ENCODE measurements at regions not wholly inside any gene's neighbourhood (a gene's known extent, or its start where the extent isn't known, plus 50 kb on each side); places are given as distances from the start of the nearest gene placed in this dataset.

DNA sequence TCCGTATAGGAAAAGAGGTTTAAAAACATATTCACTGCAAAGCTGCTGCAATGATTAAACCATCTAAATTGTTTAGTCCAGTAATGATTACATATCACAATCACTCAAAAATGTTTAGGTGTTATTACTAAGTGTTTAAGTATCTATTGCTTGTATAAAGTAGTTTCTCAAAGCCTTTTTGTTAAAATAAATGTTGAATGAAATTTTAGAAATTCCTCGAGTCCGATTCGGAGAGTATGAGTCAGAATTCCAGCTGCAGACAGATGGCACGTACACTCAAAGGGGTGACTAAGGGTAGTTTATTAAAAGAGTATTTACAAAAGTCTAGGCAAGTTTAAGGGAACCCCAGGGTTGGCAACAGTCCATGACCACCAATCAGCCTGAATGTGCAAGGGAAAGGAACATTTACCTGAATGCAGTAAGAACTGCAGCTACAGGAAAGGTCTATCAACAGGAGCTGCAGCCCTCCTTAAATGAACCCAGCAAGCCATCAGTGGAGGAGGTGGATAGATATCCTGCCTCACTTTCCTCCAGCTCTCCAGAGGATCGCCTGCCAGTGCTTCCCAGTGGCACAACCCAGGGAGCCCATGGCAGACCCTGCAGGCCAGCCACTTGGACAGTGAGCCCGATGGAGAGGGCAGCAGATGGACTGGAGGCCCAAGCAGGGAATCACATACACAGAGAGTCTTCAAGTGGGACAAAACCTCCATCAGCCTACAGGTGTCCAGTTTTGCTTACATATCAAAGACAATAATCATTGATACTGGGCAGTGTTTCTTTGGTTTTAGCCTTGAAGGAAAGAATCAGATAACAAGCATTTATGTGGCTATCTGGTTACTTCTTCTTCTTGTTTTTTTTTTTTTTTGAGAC is 92.1 kb upstream of the SLC44A3 start:
- Mint-ChIP-seq H3K36me3 (no peaks in the 10 kb centered on the region), H3K27ac (no peak overlapping the region), H3K9me3 (peaks cover 0 to 6% (median 2%) of the 10 kb centered on the region in 7 donors), H3K27me3 (peaks cover 0 to 11% (median 0%) of the 10 kb centered on the region in 3 donors), H3K4me3 (no peak overlapping the region), H3K4me1 (no peaks in the 10 kb centered on the region)
- DNase-seq: no peak
- ATAC-seq (ENCODE audit: low read depth in 2 of 2): no peak

DNA sequence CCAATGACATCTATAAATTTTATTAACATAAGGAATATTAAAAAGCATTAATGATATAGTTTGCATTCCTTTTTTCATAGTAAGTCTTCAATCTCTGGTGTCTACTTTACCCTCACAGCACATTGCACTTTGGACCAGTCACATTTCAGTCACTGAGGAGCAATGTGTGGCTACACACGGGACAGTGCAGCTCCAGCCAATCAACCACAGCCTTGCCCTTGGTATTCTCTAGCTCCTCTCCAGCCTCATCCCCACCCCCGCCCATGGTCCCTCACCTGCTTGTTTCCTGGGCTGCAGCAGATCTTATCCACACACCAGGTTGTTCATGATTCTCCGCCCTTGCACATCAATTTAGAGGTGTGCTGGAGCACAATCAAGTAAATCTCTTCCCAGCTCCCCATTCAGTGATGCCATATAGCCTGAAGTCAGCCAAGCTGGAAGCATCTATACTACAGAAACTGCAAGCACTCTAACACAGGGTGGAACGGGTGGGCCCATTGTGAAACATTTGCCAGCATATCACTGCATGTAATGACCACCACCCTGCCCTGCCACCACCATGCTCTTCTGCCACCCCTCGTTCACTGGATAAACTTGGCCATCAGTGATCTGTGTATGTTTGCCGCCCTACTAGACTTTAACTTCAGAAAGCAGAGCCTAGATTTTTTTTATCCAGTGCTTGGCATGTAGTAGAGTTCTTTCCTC is 93.0 kb upstream of the SLC44A3 start:
- Mint-ChIP-seq H3K27me3 (peaks cover 0 to 11% (median 0%) of the 10 kb centered on the region in 3 donors), H3K27ac (no peak overlapping the region), H3K4me3 (no peak overlapping the region), H3K36me3 (no peaks in the 10 kb centered on the region), H3K9me3 (peaks cover 0 to 6% (median 2%) of the 10 kb centered on the region in 7 donors), H3K4me1 (peaks cover 3 to 5% (median 4%) of the 10 kb centered on the region in 3 donors)
- no peak for DNase-seq
- no peak for ATAC-seq (ENCODE audit: low read depth in 2 of 2)

GRCh38 chr1:94725566-94725965 is 94.6 kb upstream of the SLC44A3 start:
- peaks cover 0 to 6% (median 0%) of the 10 kb centered on the region in 7 donors for H3K9me3 Mint-ChIP-seq
- ATAC-seq (ENCODE audit: low read depth in 2 of 2) (no peak), DNase-seq (no peak)
- peaks cover 9 to 18% (median 10%) of the 10 kb centered on the region in 3 donors for H3K4me1 Mint-ChIP-seq
- H3K36me3 Mint-ChIP-seq: no peaks in the 10 kb centered on the region
- H3K27ac Mint-ChIP-seq: peak overlapping the region in 1 of 6 donors; percentile 2
- no peak overlapping the region for H3K4me3 Mint-ChIP-seq
- no peaks in the 10 kb centered on the region for H3K27me3 Mint-ChIP-seq

DNA sequence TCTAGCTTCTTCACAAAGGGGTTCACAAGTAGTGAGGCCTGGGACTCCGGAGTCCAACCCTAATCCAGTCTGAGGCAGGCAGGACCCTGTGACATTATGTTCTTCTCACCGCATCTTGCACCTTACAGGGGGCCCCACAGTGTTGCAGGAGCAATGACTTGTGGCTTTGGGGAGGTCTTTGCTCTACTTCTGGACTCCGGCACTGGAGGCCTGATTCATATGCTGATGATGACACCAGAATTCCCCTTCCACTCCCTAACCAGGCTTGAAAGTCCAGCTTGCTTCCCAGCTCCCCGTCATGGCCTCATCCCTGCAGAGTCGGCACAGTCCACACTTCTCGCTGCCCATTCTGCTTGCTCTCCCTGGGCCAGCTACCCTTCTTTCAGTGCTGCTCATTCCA is 96.3 kb upstream of the SLC44A3 start:
- Mint-ChIP-seq H3K9me3 (no peaks in the 10 kb centered on the region), H3K27me3 (no peaks in the 10 kb centered on the region), H3K36me3 (no peaks in the 10 kb centered on the region), H3K27ac (peak overlapping the region in 1 of 6 donors; percentile 51), H3K4me1 (peaks cover 16 to 26% (median 18%) of the 10 kb centered on the region in 3 donors), H3K4me3 (no peak overlapping the region)
- ATAC-seq (ENCODE audit: low read depth in 2 of 2): no peak
- no peak for DNase-seq

GRCh38 chr1:94723463-94723862 is 96.7 kb upstream of the SLC44A3 start:
- ATAC-seq (ENCODE audit: low read depth in 2 of 2) (no peak), DNase-seq (no peak)
- Mint-ChIP-seq H3K9me3 (no peaks in the 10 kb centered on the region), H3K36me3 (no peaks in the 10 kb centered on the region), H3K27ac (no peak overlapping the region), H3K4me1 (peaks cover 16 to 26% (median 18%) of the 10 kb centered on the region in 3 donors), H3K4me3 (no peak overlapping the region), H3K27me3 (no peaks in the 10 kb centered on the region)

GRCh38 chr1:94722181-94722580 is 98.0 kb upstream of the SLC44A3 start:
- Mint-ChIP-seq H3K27ac (peak overlapping the region in 3 of 6 donors; percentile 6 to 34 (median 11)), H3K4me1 (peaks cover 16 to 26% (median 18%) of the 10 kb centered on the region in 3 donors), H3K27me3 (no peaks in the 10 kb centered on the region), H3K9me3 (no peaks in the 10 kb centered on the region), H3K36me3 (no peaks in the 10 kb centered on the region), H3K4me3 (peak overlapping the region in 1 of 8 donors; percentile 27)
- ATAC-seq (ENCODE audit: low read depth in 2 of 2): no peak
- DNase-seq: no peak

DNA sequence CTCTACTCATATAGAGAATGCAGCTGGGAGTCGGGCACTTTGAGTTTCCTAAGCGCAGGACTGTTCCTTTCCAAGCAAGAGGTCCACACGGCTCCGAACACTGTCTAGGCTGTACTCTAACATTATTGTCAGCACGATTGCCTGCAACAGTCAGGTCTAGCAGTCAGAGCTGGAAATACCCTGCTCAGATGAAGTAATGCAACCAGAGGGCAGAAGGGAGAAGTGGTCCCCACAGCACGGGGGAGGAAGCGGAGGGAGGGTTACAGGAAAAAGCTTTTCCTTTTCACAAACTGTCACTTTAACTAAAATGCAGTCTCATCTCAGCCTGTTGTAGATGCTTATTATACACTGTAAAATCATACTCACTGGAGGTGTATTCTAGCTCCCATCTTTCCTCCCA is 98.9 kb upstream of the SLC44A3 start:
- peak; percentile 53 for DNase-seq
- Mint-ChIP-seq H3K9me3 (peaks cover 0 to 3% (median 0%) of the 10 kb centered on the region in 7 donors), H3K27ac (peak overlapping the region in 4 of 6 donors; percentile 58 to 96 (median 80)), H3K27me3 (no peaks in the 10 kb centered on the region), H3K4me1 (peaks cover 16 to 26% (median 22%) of the 10 kb centered on the region in 3 donors), H3K4me3 (peak overlapping the region in 3 of 8 donors; percentile 17 to 75 (median 58)), H3K36me3 (no peaks in the 10 kb centered on the region)
- peak; percentile 90 to 93 for ATAC-seq (ENCODE audit: low read depth in 2 of 2)

GRCh38 chr1:94719926-94720793 is 100.0 kb upstream of the SLC44A3 start:
- H3K4me3 Mint-ChIP-seq: peak overlapping the region; percentile 30 to 77 (median 64)
- no peaks in the 10 kb centered on the region for H3K36me3 Mint-ChIP-seq
- H3K27ac Mint-ChIP-seq: peak overlapping the region; percentile 65 to 96 (median 90)
- ATAC-seq (ENCODE audit: low read depth in 2 of 2) (peak; percentile 85), DNase-seq (peak; percentile 35)
- no peaks in the 10 kb centered on the region for H3K27me3 Mint-ChIP-seq
- peaks cover 0 to 3% (median 0%) of the 10 kb centered on the region in 7 donors for H3K9me3 Mint-ChIP-seq
- peaks cover 16 to 26% (median 22%) of the 10 kb centered on the region in 3 donors for H3K4me1 Mint-ChIP-seq

DNA sequence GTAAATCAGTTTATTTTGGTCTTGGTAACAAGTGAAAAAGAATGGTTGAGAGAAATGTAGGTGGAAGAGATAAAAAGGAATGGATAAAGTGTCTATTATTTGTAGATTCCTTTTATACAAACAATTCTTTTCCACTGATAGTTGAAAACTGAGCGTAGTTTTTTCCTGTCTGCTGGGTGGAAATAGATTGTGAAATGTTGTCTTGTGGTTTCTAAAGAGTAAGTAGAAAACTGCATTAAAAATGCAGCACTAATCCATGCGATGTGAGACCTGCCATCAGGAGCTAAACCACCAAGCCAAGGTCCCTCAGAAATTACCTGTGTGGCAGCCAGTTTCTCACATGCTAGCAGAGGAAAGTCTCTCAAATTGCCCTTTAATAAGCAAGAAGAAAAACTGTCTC is 103.2 kb upstream of the SLC44A3 start:
- DNase-seq (no peak), ATAC-seq (ENCODE audit: low read depth in 2 of 2) (no peak)
- peaks cover 0 to 3% (median 0%) of the 10 kb centered on the region in 7 donors for H3K9me3 Mint-ChIP-seq
- no peaks in the 10 kb centered on the region for H3K27me3 Mint-ChIP-seq
- no peaks in the 10 kb centered on the region for H3K36me3 Mint-ChIP-seq
- peaks cover 12 to 31% (median 16%) of the 10 kb centered on the region in 3 donors for H3K4me1 Mint-ChIP-seq
- no peak overlapping the region for H3K27ac Mint-ChIP-seq
- H3K4me3 Mint-ChIP-seq: no peak overlapping the region

GRCh38 chr1:94715321-94715720 is 104.8 kb upstream of the SLC44A3 start:
- Mint-ChIP-seq H3K27me3 (no peaks in the 10 kb centered on the region), H3K4me3 (no peak overlapping the region), H3K9me3 (peaks cover 0 to 3% (median 0%) of the 10 kb centered on the region in 7 donors), H3K36me3 (no peaks in the 10 kb centered on the region), H3K4me1 (peaks cover 4 to 15% (median 10%) of the 10 kb centered on the region in 3 donors), H3K27ac (no peak overlapping the region)
- DNase-seq (no peak), ATAC-seq (ENCODE audit: low read depth in 2 of 2) (no peak)

DNA sequence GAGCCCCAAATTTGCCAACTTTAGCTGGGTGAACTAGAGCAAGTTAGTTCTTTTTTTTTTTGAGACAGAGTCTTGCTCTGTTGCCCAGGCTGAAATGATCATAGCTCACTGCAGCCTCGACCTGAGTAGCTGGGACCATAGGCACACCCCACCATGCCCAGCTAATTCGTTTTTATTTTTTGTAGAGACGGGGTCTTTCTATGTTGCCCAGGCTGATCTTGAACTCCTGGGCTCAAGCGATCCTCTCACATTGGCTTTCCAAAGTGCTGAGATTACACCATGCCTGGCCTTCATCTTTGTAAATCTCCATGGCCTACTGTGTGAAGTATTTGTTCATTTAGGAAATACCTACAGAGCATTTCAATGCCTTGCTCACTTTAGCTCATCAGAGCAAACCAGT is 105.6 kb upstream of the SLC44A3 start:
- Mint-ChIP-seq H3K27ac (peak overlapping the region in 1 of 6 donors; percentile 19), H3K27me3 (no peaks in the 10 kb centered on the region), H3K36me3 (no peaks in the 10 kb centered on the region), H3K4me1 (peaks cover 0 to 10% (median 4%) of the 10 kb centered on the region in 3 donors), H3K9me3 (peaks cover 0 to 3% (median 0%) of the 10 kb centered on the region in 7 donors), H3K4me3 (no peak overlapping the region)
- DNase-seq (no peak), ATAC-seq (ENCODE audit: low read depth in 2 of 2) (no peak)

- no peaks in the 10 kb centered on the region for H3K36me3 Mint-ChIP-seq
- H3K4me3 Mint-ChIP-seq: no peak overlapping the region
- peaks cover 0 to 3% (median 0%) of the 10 kb centered on the region in 7 donors for H3K9me3 Mint-ChIP-seq
- peak overlapping the region in 1 of 6 donors; percentile 19 for H3K27ac Mint-ChIP-seq
- no peaks in the 10 kb centered on the region for H3K27me3 Mint-ChIP-seq
- no peak for DNase-seq
- peaks cover 0 to 10% (median 4%) of the 10 kb centered on the region in 3 donors for H3K4me1 Mint-ChIP-seq
- no peak for ATAC-seq (ENCODE audit: low read depth in 2 of 2)
Observed at GRCh38 chr1:94714152-94714551, 106.0 kb upstream of the SLC44A3 start.
